Stimulated activated CD4-positive, alpha-beta T cell treated with anti-CD3 and anti-CD28 coated beads, TNF-alpha, amount 100 ng/mL, for 48 hours (primary cell): ENCODE measurements at regions not wholly inside any gene's neighbourhood (a gene's known extent, or its start where the extent isn't known, plus 50 kb on each side); places are given as distances from the start of the nearest gene placed in this dataset.
"Not testable (repeated sequence)": the region's sequence is repeated elsewhere in the genome, so short reads cannot be mapped to it uniquely, and the experiment has no call there.

Experiments used
- DNase-seq, 3 donors: peaks; one replicate each; pipeline ENCODE4 v3.0.0-alpha.2; 2020; ENCODE audit warnings: low read depth in 3 of 3

GRCh38 chr5:164504141-164504772 is 998.8 kb downstream of the MAT2B start:
- DNase-seq = peak in 1 of 3 donors; percentile 24

GRCh38 chr5:164505791-164506190 is 1000.4 kb downstream of the MAT2B start:
- no peak for DNase-seq

- no peak for DNase-seq
Observed at GRCh38 chr5:164518067-164518740, 1012.8 kb downstream of the MAT2B start.

GRCh38 chr5:164518741-164519080 is 1013.3 kb downstream of the MAT2B start:
- no peak for DNase-seq

GRCh38 chr5:164532235-164532900 is 1026.9 kb downstream of the MAT2B start:
- DNase-seq = no peak

DNA sequence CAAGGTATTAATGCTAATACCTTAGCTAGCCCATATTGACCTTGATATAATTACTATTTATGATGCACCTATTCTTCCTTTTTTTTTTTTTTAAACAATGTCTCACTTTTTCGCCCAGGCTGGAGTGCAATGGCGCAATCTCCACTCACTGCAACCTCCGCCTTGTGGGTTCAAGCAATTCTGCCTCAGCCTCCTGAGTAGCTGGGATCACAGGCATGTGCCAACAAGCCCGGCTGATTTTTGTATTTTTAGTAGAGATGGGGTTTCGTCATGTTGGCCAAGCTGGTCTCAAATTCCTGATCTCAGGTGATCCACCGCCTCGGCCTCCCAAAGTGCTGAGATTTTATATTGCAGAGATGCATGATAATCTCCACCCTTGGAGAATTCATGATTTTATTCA is 1028.0 kb downstream of the MAT2B start:
- not testable (repeated sequence) for DNase-seq

DNA sequence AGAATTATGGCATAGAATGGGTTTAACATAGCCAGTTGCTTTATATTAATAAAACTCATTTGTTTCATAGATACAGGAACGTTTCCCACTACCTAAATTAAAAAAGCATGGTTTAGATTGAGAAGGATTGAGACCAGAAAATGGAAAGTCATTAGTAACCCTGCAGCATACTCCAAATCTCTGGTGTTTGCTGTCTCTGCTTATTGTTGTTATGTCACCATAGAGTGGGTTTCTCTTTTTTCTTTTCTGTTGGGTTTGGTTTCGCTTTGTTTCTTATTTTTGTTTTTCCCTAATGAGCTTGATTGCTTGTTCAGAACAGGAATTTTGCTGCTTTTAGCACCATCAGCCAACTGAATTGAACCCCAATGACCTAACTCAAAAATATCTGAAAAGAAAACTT is 1034.8 kb downstream of the MAT2B start:
- DNase-seq = no peak

GRCh38 chr5:164545507-164545906 is 1040.1 kb downstream of the MAT2B start:
- DNase-seq = no peak

DNA sequence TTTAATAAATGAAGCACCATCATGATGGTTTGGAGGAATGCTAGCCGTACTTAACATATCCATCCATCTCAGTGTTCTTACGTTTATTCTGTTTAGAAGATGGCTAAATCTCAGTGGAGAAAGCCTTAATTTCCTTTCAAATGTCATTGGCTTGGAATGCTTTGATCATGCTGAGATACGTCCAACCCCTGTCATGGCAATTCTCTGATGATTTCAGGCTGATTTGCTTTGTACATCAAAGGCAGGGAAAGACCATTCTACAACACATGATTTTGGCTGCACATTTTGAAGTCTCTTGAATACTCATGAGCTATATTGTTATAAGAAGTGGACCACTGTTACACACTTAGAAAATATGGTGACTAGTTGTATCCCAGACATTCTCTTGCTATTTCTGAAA is 1048.4 kb downstream of the MAT2B start:
- no peak for DNase-seq

DNA sequence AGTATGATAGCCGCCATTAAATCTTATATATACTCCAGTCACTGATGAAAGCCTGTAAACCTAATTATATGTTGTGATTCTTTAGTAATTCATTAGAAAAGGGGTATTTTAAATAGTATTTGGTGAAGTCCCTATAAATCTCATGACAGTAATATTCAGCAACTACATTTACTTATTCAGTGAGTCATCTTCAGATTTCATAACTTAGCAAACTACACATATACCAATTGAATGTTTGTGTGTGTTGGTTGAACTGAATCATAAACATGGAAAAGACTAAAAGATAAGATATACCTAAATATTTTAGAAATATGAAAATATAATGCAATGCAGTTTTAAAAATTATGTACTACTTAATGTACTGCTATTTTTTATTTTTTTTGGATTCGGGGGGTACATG is 1050.4 kb downstream of the MAT2B start:
- DNase-seq = no peak

- no peak for DNase-seq
Observed at GRCh38 chr5:164560216-164560615, 1054.8 kb downstream of the MAT2B start.

DNA sequence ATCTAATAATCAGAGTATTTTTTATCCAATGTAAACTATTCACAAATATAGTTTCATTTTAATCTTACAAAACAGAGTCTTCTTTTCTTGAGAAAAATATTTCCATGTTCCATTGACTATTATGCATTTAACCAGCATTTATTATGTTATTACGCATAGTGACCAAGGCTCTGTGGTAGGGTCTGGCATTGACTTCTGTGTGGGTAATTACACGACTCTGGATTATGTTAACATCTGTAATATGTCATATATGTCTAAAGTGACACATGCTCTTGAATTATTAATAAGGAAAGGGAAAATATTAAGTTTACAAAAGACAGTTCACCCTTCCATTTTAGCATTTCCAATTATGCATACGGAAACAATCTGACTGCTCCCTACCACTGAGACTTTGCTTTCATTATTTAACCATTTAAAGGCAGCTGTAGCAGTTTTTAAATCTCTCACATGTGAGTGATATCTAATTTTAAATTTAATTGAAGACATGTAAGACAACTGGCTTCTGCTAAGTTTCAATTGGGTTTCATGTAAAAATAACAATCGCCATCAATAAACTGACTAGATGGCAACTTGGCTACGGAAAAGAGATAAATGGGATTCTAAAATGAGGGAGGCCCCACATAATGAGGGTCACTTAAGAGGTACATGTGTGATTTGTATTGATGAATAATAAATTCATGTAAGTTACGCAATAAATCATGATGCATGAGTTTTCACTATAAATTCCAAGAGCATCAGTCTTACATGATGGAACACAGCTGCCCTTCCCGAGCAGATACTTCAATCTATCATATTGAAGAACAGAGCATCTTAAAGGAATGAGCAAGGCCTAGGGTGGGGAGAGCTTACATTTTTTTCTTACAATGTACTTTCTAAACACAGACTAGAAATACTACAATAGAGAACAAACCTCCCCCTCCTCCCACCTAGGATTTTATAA is 1056.8 kb downstream of the MAT2B start:
- DNase-seq = no peak

DNA sequence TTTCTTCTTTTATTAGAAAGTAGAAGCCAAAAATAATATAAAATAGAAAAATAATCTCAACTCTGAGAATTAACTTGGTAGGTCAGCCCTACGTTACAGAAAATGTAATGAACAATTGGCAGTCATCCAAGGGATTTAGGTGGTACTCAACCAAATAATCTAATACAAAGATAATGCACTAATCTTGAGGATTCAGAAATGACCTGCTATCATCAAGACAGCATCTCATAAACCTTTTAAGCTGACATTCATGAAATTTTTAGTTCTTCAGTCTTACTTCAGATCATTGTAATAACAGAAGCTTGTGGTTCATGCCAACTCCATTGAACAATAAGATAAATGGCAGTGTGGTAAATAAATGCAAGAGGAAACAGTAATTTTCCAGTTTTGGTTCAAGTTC is 1058.0 kb downstream of the MAT2B start:
- DNase-seq = no peak

GRCh38 chr5:164573397-164573796 is 1068.0 kb downstream of the MAT2B start:
- no peak for DNase-seq

- no peak for DNase-seq
Observed at GRCh38 chr5:164577201-164577600, 1071.8 kb downstream of the MAT2B start.

GRCh38 chr5:164577742-164578141 is 1072.3 kb downstream of the MAT2B start:
- DNase-seq = no peak

DNA sequence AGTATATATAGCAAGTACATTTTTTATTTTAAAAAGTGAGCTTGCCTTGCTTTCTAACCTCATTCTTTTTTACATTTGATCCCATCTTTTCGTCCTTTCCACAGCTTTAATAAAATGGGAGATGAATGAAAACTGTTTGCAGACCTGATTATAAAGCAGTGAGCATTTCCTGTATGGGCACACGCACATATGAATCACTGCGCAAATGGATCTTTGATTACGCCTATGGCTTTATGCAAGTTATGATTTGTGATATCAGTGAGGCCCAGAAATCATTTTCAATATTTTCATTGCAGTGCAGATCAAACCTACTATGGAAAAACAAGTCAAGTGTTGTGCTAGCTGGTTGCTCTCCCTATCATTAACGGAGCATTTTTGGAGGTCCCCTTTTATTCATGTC is 1073.0 kb downstream of the MAT2B start:
- no peak for DNase-seq

DNA sequence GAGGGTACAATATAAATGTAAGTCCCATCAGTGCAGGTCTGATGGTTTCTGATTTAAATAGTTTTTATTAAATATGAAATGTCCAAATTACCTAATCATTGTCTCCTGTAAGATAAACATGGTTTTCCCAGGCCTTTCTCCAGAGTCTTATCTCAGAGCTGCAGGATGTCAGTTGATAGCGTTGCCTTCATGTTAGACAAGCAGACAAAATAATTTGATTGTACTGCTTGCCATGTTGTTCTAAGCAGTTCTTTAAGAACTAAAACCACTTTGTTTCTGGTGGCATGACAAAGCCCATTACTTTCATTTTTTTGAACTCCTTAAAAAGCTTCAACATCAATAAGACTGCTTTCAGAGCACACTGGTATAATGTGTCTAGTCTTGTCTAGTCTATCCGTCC is 1073.5 kb downstream of the MAT2B start:
- DNase-seq = no peak

- DNase-seq = no peak
Observed at GRCh38 chr5:164580155-164580554, 1074.7 kb downstream of the MAT2B start.

- no peak for DNase-seq
Observed at GRCh38 chr5:164581889-164582288, 1076.5 kb downstream of the MAT2B start.

DNA sequence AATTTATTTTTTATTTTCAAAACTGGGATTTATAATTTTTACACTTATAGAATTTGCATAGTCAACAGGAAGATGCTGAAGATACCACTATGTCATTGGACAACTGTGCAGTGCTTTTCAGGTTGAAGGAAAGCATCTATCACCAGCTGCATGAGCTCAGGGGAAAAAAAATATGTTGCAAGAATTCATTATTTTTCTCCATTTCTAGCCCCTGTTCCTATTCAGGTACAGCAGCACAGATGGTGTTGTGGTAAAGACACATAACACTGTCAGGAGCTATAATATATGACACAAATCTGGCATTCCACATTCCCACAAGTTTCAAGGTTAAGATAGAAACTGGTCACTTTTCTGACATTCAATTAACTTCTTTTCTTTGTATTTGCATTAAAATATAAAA is 1088.6 kb downstream of the MAT2B start:
- DNase-seq = no peak

DNA sequence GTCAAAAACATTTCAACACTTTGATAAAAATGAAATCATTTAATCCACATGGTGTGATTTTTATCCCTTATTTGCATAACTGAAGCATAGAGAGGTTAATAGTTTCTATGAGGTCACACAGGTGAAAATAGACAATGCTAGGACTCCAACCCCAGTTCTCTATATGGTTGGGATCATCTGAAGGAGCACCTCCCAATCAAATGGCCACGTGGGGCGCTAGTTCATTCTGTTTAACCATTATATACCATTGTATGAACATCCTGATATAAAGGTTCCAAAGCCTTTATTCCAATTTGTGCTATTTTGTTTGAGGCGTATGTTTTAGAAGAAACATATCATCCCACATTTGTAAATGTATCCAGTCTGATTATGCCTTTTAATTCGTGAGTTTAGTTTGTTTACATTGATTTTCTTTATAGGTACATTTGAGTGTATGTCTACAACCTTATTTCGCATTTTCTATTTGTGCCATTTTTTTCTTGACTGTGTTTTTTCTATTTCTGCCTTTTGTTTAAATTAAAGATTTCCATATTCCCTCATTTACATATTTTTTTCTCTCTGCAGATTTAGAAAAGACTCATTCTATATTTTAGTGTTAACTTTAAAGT is 1092.0 kb downstream of the MAT2B start:
- no peak for DNase-seq
